NOMO-1 treated with DMSO at 0.1 percent for 48 hours (cell line): ENCODE measurements at regions not wholly inside any gene's neighbourhood (a gene's known extent, or its start where the extent isn't known, plus 50 kb on each side); places are given as distances from the start of the nearest gene placed in this dataset.
"Not testable (repeated sequence)": the region's sequence is repeated elsewhere in the genome, so short reads cannot be mapped to it uniquely, and the experiment has no call there.

Experiments used
- DNase-seq: peaks from one replicate; lab custom pipeline; 2025; ENCODE audit not compliant: unreplicated experiment; lab: John Stamatoyannopoulos, UW

DNA sequence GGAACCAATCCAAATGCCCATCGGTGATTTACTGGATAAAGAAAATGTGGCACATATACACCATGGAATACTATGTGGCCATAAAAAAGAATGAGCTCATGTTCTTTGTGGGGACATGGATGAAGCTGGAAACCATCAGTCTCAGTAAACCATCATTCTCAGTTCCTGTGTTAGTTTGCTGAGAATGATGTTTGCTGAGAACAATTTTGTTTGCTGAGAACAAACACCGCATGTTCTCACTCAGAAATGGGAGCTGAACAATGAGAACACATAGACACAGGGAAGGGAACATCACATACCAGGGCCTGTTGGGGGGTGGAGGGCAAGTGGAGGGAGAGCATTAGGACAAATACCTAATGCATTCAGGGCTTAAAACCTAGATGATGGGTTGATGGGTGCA, 185.5 kb downstream of the ANXA1 start:
- DNase-seq = not testable (repeated sequence)

DNA sequence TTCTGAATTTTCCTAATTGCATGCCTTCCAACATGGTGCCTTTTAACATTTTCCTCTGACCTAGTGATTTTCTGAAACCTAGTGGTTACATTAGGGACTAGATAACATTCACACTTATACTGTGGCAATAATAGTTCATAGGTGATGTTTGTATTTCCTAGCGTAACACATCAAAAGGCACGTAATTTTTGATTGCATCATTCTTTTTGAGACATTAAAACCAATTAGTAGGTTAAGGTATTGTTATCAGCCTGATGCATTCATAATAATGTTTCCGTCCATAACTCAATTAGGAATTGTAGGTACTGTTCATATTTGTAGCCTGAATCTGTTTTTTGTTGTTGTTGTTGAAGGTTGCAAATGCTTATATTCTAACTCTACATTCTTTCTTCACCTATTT, 192.4 kb downstream of the ANXA1 start:
- DNase-seq = no peak

DNA sequence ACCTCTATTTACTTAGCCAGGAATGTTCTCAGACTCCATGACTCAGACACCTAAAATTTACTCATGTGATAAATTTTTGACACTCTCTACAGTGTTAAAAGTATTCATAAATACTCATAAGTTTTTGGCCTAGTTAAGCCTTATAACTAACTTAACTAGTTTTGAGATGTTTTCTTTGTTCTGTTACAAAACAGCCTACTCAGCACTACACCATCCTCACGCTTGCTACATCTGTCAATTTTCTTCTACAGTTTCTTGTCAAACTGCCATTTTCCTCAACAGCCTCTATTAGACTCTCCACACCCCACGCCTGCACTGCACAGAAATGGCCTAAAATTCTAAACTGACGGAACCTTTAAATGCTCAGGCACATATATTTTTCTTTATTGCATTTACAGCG, 195.5 kb downstream of the ANXA1 start:
- DNase-seq = no peak

DNA sequence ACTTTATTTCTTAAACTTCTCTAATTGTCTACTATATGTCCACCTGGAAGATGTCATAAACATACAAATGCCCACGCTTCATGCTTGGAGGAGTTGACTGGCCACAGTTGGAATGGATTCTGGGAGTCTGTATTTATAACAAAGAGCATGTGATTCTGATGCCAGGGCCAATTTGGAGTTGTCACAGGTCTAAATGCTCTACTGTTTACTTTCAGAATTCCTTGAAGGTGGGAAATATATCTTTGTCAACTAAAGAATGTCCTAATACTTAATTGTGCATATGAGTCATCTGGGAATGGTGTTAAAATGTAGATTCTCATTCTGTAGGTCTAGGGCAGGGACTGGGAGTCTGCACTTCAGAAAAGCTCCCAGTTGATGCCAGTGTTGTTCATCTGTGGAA, 196.1 kb downstream of the ANXA1 start:
- DNase-seq = no peak

DNA sequence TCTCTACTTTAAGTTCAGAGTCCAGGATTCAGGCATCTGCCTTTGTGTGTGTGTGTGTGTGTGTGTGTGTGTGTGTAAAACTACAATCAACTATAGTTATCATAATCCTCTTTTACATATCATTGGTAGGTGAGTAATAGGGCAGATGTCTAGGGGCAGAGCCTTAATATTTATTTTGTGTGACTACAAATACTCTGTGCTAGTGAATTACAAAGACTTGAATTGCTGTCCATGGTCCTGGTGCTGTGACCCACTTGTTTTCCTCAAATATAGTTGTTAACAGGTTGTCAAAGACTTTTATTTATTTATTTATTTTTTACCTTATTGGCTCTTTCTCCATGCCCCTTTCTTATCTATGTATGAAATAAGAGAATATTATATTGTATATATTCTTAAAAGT, 196.8 kb downstream of the ANXA1 start:
- DNase-seq = no peak

DNA sequence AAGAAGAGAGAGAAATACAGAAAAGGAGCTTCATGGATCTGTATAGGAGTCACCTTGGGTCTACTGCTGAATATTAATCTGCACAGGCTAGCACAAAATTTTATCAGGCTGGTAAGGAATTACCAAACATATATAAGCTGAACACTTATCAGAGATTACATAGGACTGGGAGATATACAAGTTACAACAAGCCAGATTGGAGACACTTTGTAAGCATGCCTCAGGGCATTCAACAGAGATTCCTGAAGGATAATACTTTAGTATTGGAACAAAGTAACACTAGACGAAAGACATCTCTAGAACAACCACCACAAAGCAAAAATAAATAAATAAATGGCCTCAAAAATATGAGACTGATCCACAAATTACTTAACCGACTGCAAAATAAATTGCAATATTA, 197.8 kb downstream of the ANXA1 start:
- no peak for DNase-seq

DNA sequence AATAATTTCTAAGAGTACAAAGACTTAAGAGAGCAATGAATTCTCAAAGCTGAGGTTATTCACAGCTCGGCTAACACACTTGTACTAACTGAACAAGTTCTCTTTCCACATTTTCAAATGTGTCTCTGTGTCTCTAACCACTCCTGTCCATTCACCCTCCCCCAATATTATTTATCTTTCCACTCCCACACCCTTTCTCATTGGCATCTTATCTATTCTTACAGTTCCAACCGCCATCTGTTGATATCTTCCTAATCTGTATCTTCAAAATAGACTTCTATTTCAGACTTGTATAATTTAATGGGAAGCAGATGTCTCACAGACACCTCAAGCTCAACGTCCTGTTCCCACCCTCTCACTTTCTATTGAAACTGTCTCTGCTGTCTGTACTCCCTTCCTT, 205.9 kb downstream of the ANXA1 start:
- DNase-seq = no peak

DNA sequence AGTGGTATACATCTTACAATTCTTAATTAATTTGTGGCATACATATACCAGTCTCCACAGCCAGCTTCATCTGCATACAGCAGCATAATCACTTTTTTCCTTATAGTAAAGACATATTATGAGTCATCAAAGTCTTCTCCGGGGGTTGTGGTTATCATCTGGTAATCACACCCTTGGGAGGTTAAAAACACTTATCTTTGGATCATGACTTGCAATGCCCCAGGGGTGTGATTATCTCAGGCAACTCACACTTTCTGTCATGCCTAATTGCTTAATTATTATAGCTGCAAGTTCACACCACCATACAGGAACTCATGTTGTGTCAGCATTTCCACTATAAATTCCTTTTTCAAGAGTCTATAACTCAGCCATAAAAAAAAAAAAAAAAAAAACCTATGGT, 218.4 kb downstream of the ANXA1 start:
- no peak for DNase-seq

DNA sequence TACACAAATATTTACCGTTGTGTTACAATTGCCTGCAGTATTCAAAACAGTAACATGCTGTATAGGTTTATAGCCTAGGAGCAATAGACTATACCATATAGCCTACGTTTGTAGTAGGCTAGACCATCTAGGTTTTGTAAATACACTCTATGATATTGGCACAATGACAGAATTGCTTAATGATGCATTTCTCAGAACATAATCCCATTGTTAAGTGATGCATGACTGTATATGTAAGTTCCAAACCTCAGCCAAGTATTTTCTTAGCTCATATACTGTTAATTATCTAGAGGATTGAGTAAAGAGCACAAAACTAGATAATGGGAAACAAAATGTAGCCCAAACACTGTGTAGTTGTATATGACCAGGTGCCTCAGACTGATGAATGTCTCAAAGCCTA, 220.1 kb downstream of the ANXA1 start:
- no peak for DNase-seq

DNA sequence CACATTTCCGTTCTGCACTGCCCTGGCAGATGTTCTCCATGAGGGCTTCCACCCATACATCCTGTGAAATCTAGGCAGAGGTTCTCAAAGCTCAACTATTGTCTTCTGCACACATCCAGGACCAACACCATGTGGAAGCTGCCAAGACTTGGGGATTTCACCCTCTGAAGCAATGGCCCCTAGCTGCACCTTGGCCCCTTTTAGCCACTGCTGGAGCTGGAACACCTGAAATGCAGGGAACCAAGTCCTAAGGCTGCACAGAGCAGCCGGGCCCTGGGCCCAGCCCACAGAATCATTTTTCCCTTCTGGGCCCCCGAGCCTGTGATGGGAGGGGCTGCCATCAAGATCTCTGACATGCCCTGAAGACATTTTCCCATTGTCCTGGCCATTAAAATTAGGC, 228.7 kb downstream of the ANXA1 start:
- DNase-seq = no peak

DNA sequence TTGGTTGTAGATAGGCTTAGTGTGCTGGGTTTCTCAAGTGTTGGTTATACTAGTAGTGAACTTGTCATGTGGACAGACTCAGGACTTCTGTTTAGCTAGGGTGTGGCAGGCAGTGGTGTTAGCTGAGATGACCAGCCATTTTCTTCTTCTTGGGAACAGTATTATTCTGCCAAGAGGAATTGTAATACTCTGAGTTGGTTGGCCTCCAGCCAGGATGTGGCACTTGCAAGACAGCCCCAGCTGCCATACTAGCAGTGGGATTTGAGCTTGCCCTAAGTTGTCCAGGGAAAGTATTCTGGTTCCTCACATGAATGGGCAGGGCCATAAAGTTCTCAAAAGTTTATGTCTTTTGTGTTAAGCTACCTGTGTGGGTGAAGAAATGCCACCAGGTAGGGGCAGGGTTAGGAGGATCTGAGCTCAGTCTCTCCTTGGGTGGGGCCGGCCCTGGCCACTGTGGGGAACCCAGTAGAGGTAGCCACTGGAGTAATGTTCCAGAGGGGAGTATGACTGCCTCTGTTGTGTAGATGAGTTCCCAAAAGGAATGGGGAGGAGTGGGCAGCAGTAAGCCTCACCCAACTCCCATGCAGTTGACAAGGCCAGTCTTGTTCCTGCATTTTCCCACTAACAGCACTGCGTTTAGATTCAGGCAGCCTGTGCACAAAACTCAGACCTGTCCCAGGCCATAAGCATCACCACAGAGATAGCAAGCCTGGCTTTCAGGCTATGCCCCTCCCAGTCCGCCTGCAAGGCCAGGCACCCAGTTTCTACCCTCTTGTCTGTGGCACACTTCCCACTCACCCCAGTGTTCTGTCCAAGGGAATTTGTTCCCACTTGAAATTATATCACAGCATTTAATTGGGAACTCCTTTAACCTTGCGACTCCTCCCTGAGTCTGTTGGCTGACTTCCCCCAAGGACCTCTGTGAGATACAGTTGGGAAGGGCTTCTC, 250.7 kb downstream of the ANXA1 start:
- DNase-seq = no peak

DNA sequence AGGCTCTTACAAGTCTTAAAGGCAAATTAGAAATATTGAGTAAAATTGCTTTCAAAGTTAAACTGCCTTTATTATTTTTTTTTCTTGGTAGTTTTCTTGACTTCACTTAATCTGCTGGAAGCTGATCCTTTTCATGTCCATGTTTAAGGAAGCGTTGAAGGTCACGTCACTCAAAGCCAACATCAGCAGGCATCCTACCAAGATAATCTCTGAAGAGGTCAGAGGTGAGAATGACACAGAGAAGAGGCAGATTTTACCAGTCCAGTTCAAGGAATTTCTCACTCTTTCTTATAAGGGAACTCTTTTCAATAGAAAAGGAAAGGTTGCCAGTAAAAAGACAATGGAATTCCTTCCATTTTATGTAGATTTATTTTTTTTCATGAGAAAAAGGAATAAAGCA, 259.8 kb downstream of the ANXA1 start:
- DNase-seq = no peak

DNA sequence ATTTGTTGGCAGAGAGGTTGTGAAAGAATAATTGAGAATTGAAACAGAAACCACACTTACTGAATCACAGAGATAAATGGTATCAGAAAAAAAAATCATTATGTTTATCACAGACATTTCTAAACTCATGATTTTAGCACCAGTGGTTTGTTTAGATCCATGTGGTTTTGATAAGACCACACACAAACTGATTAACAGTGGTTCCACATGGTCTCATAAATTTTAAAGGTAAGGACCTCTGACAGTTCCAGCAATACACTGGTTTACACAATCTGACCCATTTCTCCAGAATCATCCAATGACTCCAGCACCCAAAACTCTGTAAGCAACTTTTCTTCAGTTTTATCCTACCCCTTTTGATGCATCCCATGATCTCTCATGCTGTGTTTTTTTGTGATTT, 261.2 kb downstream of the ANXA1 start:
- no peak for DNase-seq

DNA sequence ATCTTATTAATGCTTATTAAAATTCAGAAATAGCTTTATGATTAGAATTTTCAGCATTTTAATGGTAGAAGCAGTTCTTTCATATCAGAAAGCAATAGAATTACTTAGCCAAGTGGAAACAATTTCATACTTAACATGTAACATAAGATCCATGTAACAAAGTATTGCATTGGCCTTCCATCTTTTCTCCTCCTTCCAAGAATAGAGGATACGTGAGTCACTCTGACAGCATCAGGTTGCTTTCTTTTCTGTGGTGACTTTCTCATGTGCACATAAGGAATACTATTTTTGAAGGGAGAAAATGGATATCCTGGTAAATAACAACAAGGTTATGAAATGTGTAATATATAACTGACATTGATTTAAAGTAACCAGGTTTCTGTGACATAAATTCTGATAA, 272.2 kb downstream of the ANXA1 start:
- no peak for DNase-seq

DNA sequence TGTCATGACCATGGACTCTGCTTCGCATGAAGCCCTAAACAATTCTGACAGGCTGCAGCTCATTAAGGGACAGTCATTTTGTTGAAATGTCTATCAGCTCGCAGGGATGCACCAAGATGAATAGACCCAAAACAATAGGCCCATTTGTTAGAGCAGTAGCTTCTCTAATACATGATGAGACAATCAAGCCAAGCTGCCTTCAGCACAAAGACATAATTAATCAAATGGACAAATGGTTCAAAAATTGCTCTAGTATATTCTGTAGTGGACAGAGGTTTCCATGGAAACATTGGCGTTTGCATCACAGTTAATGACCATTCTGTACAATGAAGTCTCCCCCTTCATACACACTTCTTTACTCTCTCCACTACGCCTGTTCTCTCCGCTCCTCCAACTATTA, 274.6 kb downstream of the ANXA1 start:
- DNase-seq = no peak

DNA sequence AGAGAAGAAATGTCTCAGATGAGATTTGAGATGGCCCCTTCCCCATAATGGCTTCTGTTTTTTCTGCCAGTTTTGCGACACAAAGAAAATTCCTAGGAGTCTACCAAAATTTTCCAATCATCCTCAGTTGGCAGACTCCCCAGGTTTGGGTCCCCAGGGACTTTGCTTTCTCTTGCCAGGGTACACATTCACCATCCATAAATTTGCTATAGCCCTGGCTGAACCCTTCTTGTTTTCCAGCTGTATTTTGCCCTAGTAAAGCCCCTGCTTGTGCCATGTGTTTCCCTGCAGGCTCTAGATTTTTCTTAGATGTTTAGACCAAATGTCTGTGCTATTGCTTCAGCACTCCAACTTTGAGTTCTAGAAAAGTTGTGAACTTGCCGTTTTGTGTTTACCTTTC, 283.2 kb downstream of the ANXA1 start:
- DNase-seq = no peak

DNA sequence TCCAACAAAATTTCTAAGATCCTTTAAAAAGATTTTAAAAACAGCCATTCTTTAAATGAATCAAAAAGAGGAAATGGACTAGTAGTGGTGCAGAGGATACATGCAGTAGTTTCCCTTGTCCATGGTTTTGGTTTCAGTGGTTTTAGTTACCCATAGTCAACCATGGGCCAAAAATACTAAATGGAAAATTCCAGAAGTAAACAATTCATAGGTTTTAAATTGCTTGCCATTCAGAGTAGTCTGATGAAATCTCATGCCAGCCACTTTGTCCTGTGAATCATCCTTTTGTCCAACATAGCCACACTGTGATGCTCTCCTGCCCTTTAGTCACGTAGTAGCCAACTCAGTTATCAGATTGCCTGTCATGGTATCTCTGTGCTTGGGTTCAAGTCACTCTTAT, 286.1 kb downstream of the ANXA1 start:
- peak; percentile 23 for DNase-seq

DNA sequence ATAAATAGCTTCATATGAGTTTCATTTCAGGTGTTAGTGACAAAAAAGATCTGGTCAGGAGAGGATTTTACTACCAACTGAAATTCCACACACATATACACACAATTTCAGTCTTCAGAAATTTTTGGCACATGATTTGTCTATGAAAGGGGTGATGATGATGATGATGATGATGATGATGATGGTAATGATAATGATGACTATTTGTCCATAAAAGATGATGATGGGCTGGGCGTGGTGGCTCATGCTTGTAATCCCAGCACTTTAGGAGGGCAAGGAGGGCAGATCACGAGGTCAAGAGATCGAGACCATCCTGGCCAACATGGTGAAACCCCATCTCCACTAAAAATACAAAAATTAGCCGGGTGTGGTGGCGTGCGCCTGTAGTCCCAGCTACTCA, 288.2 kb downstream of the ANXA1 start:
- not testable (repeated sequence) for DNase-seq

DNA sequence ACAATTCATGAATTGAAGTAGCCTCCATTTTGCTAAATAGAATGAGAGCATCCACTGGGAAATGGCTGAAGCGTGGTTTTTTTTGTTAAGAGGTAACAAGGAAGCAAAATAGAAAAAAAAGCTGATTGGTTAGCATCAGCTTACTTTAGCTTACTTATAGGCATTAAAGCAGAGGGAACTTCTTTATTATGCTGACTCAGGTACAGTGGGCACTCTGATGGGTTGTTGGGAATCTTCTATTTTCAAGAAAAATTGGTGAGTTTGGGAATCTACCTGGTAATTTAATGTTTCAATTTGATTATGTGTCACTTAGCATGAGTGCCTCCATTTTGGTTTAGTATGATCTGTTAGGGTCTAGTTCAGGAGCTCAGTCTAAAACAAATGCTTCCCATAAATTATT, 289.6 kb downstream of the ANXA1 start:
- no peak for DNase-seq

DNA sequence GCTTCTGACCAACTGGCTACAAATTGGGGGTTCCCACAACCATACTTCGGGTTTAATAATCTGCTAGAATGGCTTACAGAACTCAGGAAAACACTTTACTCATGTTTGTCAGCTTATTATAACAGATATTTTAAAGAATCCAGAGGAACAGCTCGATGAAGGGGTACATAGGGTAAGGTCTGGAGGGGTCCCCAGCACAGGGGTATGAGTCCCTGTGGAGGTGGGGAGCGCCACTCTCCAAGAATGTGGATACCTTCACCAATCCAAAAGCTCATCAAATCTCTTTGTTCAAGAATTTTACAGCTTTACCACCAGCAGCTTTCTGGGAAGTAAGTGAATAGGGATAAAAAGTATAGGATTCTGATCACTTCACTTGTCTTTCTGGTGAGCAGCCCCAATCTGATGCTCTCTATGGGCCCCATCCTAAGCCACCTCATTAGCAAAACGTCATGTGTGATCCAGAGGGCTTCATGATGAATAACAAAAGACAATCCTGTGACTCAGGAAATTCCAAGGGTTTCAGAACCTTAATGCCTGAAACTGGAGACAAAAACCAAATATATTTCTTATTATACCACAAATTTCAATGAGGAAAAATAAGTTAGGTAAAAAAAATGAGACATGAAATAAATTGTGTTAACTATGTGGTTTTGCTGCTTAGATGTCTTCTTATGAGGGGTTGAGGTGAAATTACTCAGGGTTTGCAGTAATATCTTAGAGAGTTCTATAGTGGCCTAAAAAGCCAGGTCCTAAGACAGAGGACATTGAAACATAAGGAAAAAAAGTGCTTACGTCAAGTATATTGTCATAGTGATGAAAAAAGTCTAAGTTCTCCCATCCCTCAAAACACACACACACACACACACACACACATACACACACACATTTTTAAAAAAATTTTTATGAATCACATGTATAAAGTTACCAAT, 290.5 kb downstream of the ANXA1 start:
- no peak for DNase-seq

DNA sequence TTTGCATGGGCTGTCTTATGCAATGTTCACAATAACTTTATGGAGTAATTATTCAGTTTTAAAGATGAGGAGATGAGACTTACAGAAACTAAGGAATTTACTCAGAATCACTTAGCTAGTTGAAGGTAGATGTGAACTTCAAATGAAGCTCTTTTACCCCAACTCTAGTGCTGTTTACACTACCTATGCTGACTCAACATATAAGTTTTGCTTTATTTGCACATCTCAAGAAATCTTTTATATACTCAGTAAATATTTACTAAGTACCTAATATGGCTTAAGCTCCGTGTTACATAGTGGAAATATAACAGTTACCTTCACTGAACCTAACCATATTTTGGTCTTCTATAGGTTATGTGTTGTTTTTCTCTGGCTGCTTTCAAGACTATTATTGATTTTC, 293.2 kb downstream of the ANXA1 start:
- no peak for DNase-seq

DNA sequence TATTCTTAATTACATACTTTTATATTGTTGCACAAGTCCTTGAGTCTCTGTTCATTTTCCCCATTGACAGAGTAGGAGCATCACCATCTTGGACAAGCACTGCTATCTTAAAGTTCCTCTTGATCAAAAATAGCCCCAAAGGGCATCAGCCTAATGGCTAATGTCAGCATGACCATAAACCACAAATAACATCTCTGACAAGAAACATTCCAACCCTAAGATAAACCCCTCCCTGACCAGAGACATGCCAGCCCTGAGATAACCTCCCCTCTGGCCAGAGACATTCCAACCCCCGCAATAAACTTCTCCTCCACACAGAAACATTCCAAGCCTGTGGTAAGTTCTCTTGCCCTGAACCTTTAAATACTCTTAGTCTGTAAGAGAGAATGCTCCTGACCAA, 293.7 kb downstream of the ANXA1 start:
- not testable (repeated sequence) for DNase-seq
